ENCODE measurements at regions not wholly inside any gene's neighbourhood (a gene's known extent, or its start where the extent isn't known, plus 50 kb on each side); places are given as distances from the start of the nearest gene placed in this dataset.

GRCh38 chrX:74238771-74239170 is 65.2 kb upstream of the ZCCHC13 start:
- TF ChIP-seq CTCF (IDR thresholded peaks at IDR 0.05; ENCODE audit: low read depth, low read length) = no peak
- no peak for DNase-seq (ENCODE audit: extremely low read depth, low read depth)

GRCh38 chrX:74234818-74235217 is 69.2 kb upstream of the ZCCHC13 start:
- DNase-seq (ENCODE audit: extremely low read depth, low read depth) = no peak
- TF ChIP-seq CTCF (IDR thresholded peaks at IDR 0.05; ENCODE audit: low read depth, low read length) = no peak

- TF ChIP-seq CTCF (IDR thresholded peaks at IDR 0.05; ENCODE audit: low read depth, low read length) = no peak; the same call in 1 of the 2 replicates
These were observed 71.1 kb upstream of the ZCCHC13 start for GRCh38 chrX:74232859-74233258.

GRCh38 chrX:74231625-74232024 is 72.4 kb upstream of the ZCCHC13 start:
- no peak for DNase-seq (ENCODE audit: extremely low read depth, low read depth)
- TF ChIP-seq CTCF (IDR thresholded peaks at IDR 0.05; ENCODE audit: low read depth, low read length) = no peak

More at GRCh38 chrX:74232859-74233258, 71.1 kb upstream of the ZCCHC13 start:
- DNase-seq (ENCODE audit: extremely low read depth, low read depth) = no peak

GRCh38 chrX:74230094-74230493 is 73.9 kb upstream of the ZCCHC13 start:
- DNase-seq (ENCODE audit: extremely low read depth, low read depth) = no peak
- TF ChIP-seq CTCF (IDR thresholded peaks at IDR 0.05; ENCODE audit: low read depth, low read length) = no peak

- DNase-seq (ENCODE audit: extremely low read depth, low read depth) = no peak
- no peak for TF ChIP-seq CTCF (IDR thresholded peaks at IDR 0.05; ENCODE audit: low read depth, low read length)
These were observed 78.9 kb upstream of the ZCCHC13 start for GRCh38 chrX:74225111-74225510.

GRCh38 chrX:74220277-74220676 is 83.7 kb upstream of the ZCCHC13 start:
- no peak for DNase-seq (ENCODE audit: extremely low read depth, low read depth)
- no peak for TF ChIP-seq CTCF (IDR thresholded peaks at IDR 0.05; ENCODE audit: low read depth, low read length)

All from AG09319 (cell line).